OCI-LY7 (cell line): ENCODE measurements at regions not wholly inside any gene's neighbourhood (a gene's known extent, or its start where the extent isn't known, plus 50 kb on each side); places are given as distances from the start of the nearest gene placed in this dataset.

Source experiments
- BruUV-seq: library from RNA; stranded (reverse); fragments of 400-500 nt; replicated peaks from 2 replicates; lab custom pipeline; 2021; lab: Mats Ljungman, UMichigan
- CTCF ChIA-PET: fragments of 300-600 bp; sonication (Branson Sonifier 250); formaldehyde crosslinking; loops from one replicate; lab custom pipeline; 2022; ENCODE audit warnings: antibody characterized with exemption; ENCODE audit not compliant: unreplicated experiment; lab: Charles Lee
- POLR2A ChIA-PET: fragments of 300-600 bp; sonication (Branson Sonifier 250); formaldehyde crosslinking; loops from one replicate; lab custom pipeline; 2022; ENCODE audit warnings: antibody characterized with exemption; lab: Charles Lee
- DNase-seq: peaks from one replicate; pipeline ENCODE4 v3.0.0-alpha.2; 2015; ENCODE audit warnings: low spot score
- H2AFZ ChIP-seq: fragments of 200-600 bp; sonication (generic), shearing (Covaris generic); 2 replicates; pipeline ENCODE4 v1.6.1; 2014; ENCODE audit warnings: mild to moderate bottlenecking, antibody characterized with exemption, low read length, moderate library complexity
- H3K27ac ChIP-seq: fragments of 200-600 bp; sonication (generic); 2 replicates; pipeline ENCODE4 v1.5.1; 2014; ENCODE audit warnings: mixed run types, low read depth, mild to moderate bottlenecking, moderate library complexity, low read length, inconsistent platforms; ENCODE audit not compliant: poor library complexity, severe bottlenecking
- H3K36me3 ChIP-seq: fragments of 200-600 bp; sonication (generic); 2 replicates; pipeline ENCODE4 v1.6.1; 2014; ENCODE audit warnings: mild to moderate bottlenecking, antibody characterized with exemption, low read length, moderate library complexity, mixed read lengths; ENCODE audit not compliant: insufficient read depth
- H3K4me1 ChIP-seq: fragments of 200-600 bp; sonication (generic); 2 replicates; pipeline ENCODE4 v1.5.1; 2014; ENCODE audit warnings: mild to moderate bottlenecking, low read length; ENCODE audit not compliant: insufficient read depth, poor library complexity, severe bottlenecking
- H3K4me2 ChIP-seq: fragments of 200-600 bp; sonication (generic); 2 replicates; pipeline ENCODE4 v1.6.1; 2014; ENCODE audit warnings: mild to moderate bottlenecking, low read length
- H3K4me3 ChIP-seq: fragments of 200-600 bp; sonication (generic); 2 replicates; pipeline ENCODE4 v1.5.1; 2014; ENCODE audit warnings: mild to moderate bottlenecking, low read depth, low read length; ENCODE audit not compliant: poor library complexity, severe bottlenecking
- H3K79me2 ChIP-seq: fragments of 200-600 bp; sonication (generic); 2 replicates; pipeline ENCODE4 v1.6.1; 2016; ENCODE audit warnings: low read depth, mild to moderate bottlenecking, low read length, moderate library complexity, mixed read lengths; ENCODE audit not compliant: insufficient read depth
- H3K9me2 ChIP-seq: fragments of 200-600 bp; sonication (generic); 2 replicates; pipeline ENCODE4 v1.6.1; 2016; ENCODE audit warnings: mild to moderate bottlenecking, low read length, mixed read lengths; ENCODE audit not compliant: insufficient read depth
- H3K9me3 ChIP-seq: fragments of 200-600 bp; sonication (generic); 2 replicates; pipeline ENCODE4 v1.6.1; 2014; ENCODE audit warnings: mild to moderate bottlenecking, mixed run types, low read length, mixed read lengths
- H4K20me1 ChIP-seq: fragments of 200-600 bp; sonication (generic); 2 replicates; pipeline ENCODE4 v1.6.1; 2014; ENCODE audit warnings: mild to moderate bottlenecking, antibody characterized with exemption, low read length, moderate library complexity, mixed read lengths; ENCODE audit not compliant: insufficient read depth
- CTCF ChIP-seq: fragments of 200-600 bp; sonication (generic); conservative IDR thresholded peaks from 2 replicates; pipeline ENCODE4 v1.5.1; 2014; ENCODE audit warnings: mild to moderate bottlenecking, antibody characterized with exemption, low read length, moderate library complexity, mixed read lengths
- EZH2phosphoT487 ChIP-seq: fragments of 200-600 bp; sonication (generic); IDR thresholded peaks from 2 replicates; pipeline ENCODE4 v1.6.1; 2018; ENCODE audit warnings: low read depth, borderline replicate concordance, mild to moderate bottlenecking, mixed run types, antibody characterized with exemption, low read length, moderate library complexity, mixed read lengths
- intact Hi-C: fragments of 100-400 bp; cut with micrococcal nuclease; formaldehyde crosslinking; loops from one replicate; pipeline ENCODE4 v1.10.0; 2022; ENCODE audit not compliant: unreplicated experiment

GRCh38 chr5:2997179-2997578 is 245.7 kb upstream of the IRX2 start:
- no TSS peak for BruUV-seq
- intact Hi-C loops = no loop called here
- H2AFZ ChIP-seq = no peak overlapping the region
- no peaks in the 10 kb centered on the region for H3K4me1 ChIP-seq
- TF ChIP-seq CTCF (no peak), EZH2phosphoT487 (no peak)
- H3K36me3 ChIP-seq = no peaks in the 10 kb centered on the region
- H3K4me3 ChIP-seq = no peak overlapping the region
- no peaks in the 10 kb centered on the region for H3K9me2 ChIP-seq
- no peak for DNase-seq
- CTCF ChIA-PET = no interaction called here
- H4K20me1 ChIP-seq = no peaks in the 10 kb centered on the region
- POLR2A ChIA-PET = no interaction called here
- no peaks in the 10 kb centered on the region for H3K79me2 ChIP-seq
- H3K4me2 ChIP-seq = no peak overlapping the region
- no peaks in the 10 kb centered on the region for H3K9me3 ChIP-seq
- no peak overlapping the region for H3K27ac ChIP-seq

GRCh38 chr5:2996687-2997086 is 245.2 kb upstream of the IRX2 start:
- Histone ChIP-seq H3K36me3 (no peaks in the 10 kb centered on the region), H3K9me3 (no peaks in the 10 kb centered on the region), H3K79me2 (no peaks in the 10 kb centered on the region), H4K20me1 (no peaks in the 10 kb centered on the region), H3K4me1 (no peaks in the 10 kb centered on the region), H2AFZ (no peak overlapping the region), H3K27ac (no peak overlapping the region), H3K9me2 (no peaks in the 10 kb centered on the region), H3K4me3 (no peak overlapping the region), H3K4me2 (no peak overlapping the region)
- TF ChIP-seq CTCF (no peak), EZH2phosphoT487 (no peak)
- BruUV-seq = no TSS peak
- DNase-seq = no peak
- intact Hi-C loops = no loop called here
- CTCF ChIA-PET = no interaction called here
- POLR2A ChIA-PET = no interaction called here

- Histone ChIP-seq H3K79me2 (no peaks in the 10 kb centered on the region), H3K9me2 (no peaks in the 10 kb centered on the region), H4K20me1 (no peaks in the 10 kb centered on the region), H3K27ac (no peak overlapping the region), H3K9me3 (no peaks in the 10 kb centered on the region), H3K4me1 (no peaks in the 10 kb centered on the region), H2AFZ (no peak overlapping the region), H3K4me3 (no peak overlapping the region), H3K36me3 (no peaks in the 10 kb centered on the region), H3K4me2 (no peak overlapping the region)
- no TSS peak for BruUV-seq
- ChIA-PET CTCF (no interaction called here), POLR2A (no interaction called here)
- intact Hi-C loops = no loop called here
- DNase-seq = no peak
- TF ChIP-seq CTCF = no peak
- no peak for TF ChIP-seq EZH2phosphoT487
Observed at GRCh38 chr5:2996248-2996647, 244.8 kb upstream of the IRX2 start.
